B cell (primary cell): ENCODE measurements at regions not wholly inside any gene's neighbourhood (a gene's known extent, or its start where the extent isn't known, plus 50 kb on each side); places are given as distances from the start of the nearest gene placed in this dataset.

ENCODE experiments used
- ATAC-seq: fragments of 200-7000 bp; cut with Tn5 transposase; one replicate; pipeline ENCODE4 v1.10.0; 2021; ENCODE audit warnings: low read depth, mild to moderate bottlenecking, moderate number of reproducible peaks, moderate library complexity
- CTCF ChIA-PET: fragments of 350-600 bp; sonication (Branson Sonifier 250); formaldehyde crosslinking; loops from one replicate; lab custom pipeline; 2021; ENCODE audit warnings: antibody characterized with exemption, inconsistent platforms; lab: Charles Lee
- POLR2A ChIA-PET: fragments of 350-600 bp; sonication (Branson Sonifier 250); formaldehyde crosslinking; loops from one replicate; lab custom pipeline; 2021; ENCODE audit warnings: antibody characterized with exemption; lab: Charles Lee
- DNase-seq: peaks from one replicate; pipeline ENCODE4 v3.0.0; 2013
- H2AFZ ChIP-seq: 2 replicates; pipeline ENCODE4 v1.6.1; 2012; ENCODE audit warnings: mild to moderate bottlenecking, low read depth, low read length; ENCODE audit not compliant: insufficient read depth, poor library complexity, severe bottlenecking
- H3K27ac ChIP-seq, 2 donors: 1 replicate in 1 of 2; 2 replicates in 1 of 2; pipeline ENCODE4 v1.5.1; 2012 to 2013; ENCODE audit warnings: low read length in 2 of 2, mild to moderate bottlenecking in 2 of 2, moderate library complexity in 1 of 2
- H3K27me3 ChIP-seq, 4 experiments: fragments of 200-600 bp in 1 of 4; sonication (generic) in 1 of 4; replicated peaks in 1 of 4; 1 replicate in 2 of 4; 2 replicates in 2 of 4; pipeline versions ENCODE4 v1.6.1 to v1.7.0; 2013 to 2016; ENCODE audit warnings: low read length in 3 of 4, mild to moderate bottlenecking in 2 of 4, mixed read lengths in 1 of 4, moderate library complexity in 1 of 4; ENCODE audit not compliant: insufficient read depth in 4 of 4, control insufficient read depth in 3 of 4; ENCODE audit errors: control extremely low read depth in 1 of 4
- H3K36me3 ChIP-seq, 2 experiments: replicated peaks in 1 of 2; 1 replicate in 1 of 2; 2 replicates in 1 of 2; pipeline versions ENCODE4 v1.6.1 to v1.7.1; 2013; ENCODE audit warnings: low read length in 1 of 2; ENCODE audit not compliant: insufficient read depth in 2 of 2, control insufficient read depth in 1 of 2; ENCODE audit errors: control extremely low read depth in 1 of 2, extremely low read depth in 1 of 2
- H3K4me1 ChIP-seq, 2 donors: fragments of 200-600 bp in 1 of 2; sonication (generic) in 1 of 2; 1 replicate in 1 of 2; 2 replicates in 1 of 2; pipeline versions ENCODE4 v1.5.1 to v1.6.1; 2013 to 2017; ENCODE audit warnings: low read length in 2 of 2; ENCODE audit not compliant: control insufficient read depth in 2 of 2, insufficient read depth in 2 of 2
- H3K4me2 ChIP-seq: replicated peaks from 2 replicates; pipeline ENCODE3; 2012; ENCODE audit warnings: mild to moderate bottlenecking, low read depth, low read length; ENCODE audit not compliant: poor library complexity, severe bottlenecking
- H3K4me3 ChIP-seq, 5 experiments: fragments of 200-600 bp in 1 of 5; sonication (generic) in 1 of 5; 1 replicate in 3 of 5; 2 replicates in 2 of 5; pipeline versions ENCODE4 v1.5.1 to v1.7.0; 2011 to 2016; ENCODE audit warnings: low read length in 4 of 5, mild to moderate bottlenecking in 4 of 5, low read depth in 2 of 5, control low read depth in 1 of 5, moderate library complexity in 1 of 5; ENCODE audit not compliant: insufficient read depth in 1 of 5; ENCODE audit errors: control extremely low read depth in 1 of 5, extremely low read depth in 1 of 5
- H3K79me2 ChIP-seq: fragments of 200-600 bp; sonication (generic); one replicate; pipeline ENCODE4 v1.6.0; 2016; ENCODE audit warnings: low read length; ENCODE audit not compliant: control insufficient read depth, insufficient read depth
- H3K9ac ChIP-seq: fragments of 200-600 bp; sonication (generic); 2 replicates; pipeline ENCODE4 v1.6.1; 2017; ENCODE audit warnings: mild to moderate bottlenecking, low read length, moderate library complexity
- H3K9me3 ChIP-seq, 3 donors: one replicate each; pipeline versions ENCODE4 v1.6.1 to v1.7.1; 2013; ENCODE audit warnings: low read length in 2 of 3; ENCODE audit not compliant: control insufficient read depth in 2 of 3, insufficient read depth in 1 of 3; ENCODE audit errors: control extremely low read depth in 1 of 3
- H4K20me1 ChIP-seq: 2 replicates; pipeline ENCODE4 v1.6.0; 2012; ENCODE audit warnings: mild to moderate bottlenecking, low read length; ENCODE audit not compliant: insufficient read depth, control insufficient read depth, poor library complexity, severe bottlenecking
- H3K27ac Mint-ChIP-seq: one replicate; pipeline ENCODE4 v1.8.0; 2021; ENCODE audit warnings: mixed read lengths
- H3K27me3 Mint-ChIP-seq: one replicate; pipeline ENCODE4 v1.8.0; 2021; ENCODE audit warnings: mixed read lengths
- H3K4me1 Mint-ChIP-seq: one replicate; pipeline ENCODE4 v1.8.0; 2021; ENCODE audit warnings: mixed read lengths
- H3K4me3 Mint-ChIP-seq: one replicate; pipeline ENCODE4 v1.8.0; 2021; ENCODE audit warnings: mixed read lengths
- H3K9me3 Mint-ChIP-seq: one replicate; pipeline ENCODE4 v1.8.0; 2022; ENCODE audit warnings: mixed read lengths; ENCODE audit not compliant: insufficient read depth
- EZH2 ChIP-seq: IDR thresholded peaks from 2 replicates; pipeline ENCODE4 v1.6.1; 2012; ENCODE audit warnings: borderline replicate concordance, low read depth, mild to moderate bottlenecking, moderate library complexity, low read length; ENCODE audit not compliant: insufficient read depth, poor library complexity, severe bottlenecking
- WGBS: methylation state at CpG from one replicate; pipeline ENCODE4 v1.1.5; 2013; ENCODE audit warnings: missing lambda C conversion rate; ENCODE audit not compliant: insufficient coverage; 5-methylcytosine and 5-hydroxymethylcytosine counted together
- intact Hi-C: fragments of 100-400 bp; cut with micrococcal nuclease; formaldehyde crosslinking; loops from one replicate; pipeline ENCODE4 v1.10.0; 2022
- TF ChIP-seq, protein P1 (sequence below): fragments of 200-600 bp; IDR thresholded peaks from one replicate; pipeline ENCODE4 v1.8.0; 2022; ENCODE audit warnings: antibody characterized with exemption, mild to moderate bottlenecking

DNA sequence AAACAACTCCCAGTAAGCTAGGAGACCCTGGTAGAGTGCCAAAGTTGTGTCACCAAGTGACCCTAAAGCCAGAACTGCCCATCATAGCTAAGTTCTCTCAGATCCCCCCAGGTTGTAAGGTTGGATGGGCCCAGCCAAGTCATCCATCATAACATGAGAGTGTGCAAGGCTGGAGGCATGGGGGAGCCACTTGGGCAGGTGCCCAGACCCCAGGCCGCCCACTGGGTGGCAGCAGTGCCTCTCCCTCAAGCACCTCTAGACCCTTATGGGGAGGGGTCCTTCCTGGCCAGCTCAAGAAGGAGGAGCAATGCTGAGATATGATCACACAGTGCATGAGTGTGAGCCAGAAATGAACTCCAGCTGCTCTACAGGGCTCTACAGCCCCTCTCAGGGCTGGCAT is 154.5 kb downstream of the MYLK4 start:
- Histone ChIP-seq H3K36me3 (no peaks in the 10 kb centered on the region), H3K4me2 (no peak overlapping the region), H3K79me2 (no peaks in the 10 kb centered on the region), H3K4me3 (no peak overlapping the region), H2AFZ (no peak overlapping the region), H3K4me1 (no peaks in the 10 kb centered on the region), H3K9me3 (peaks cover 0 to 5% (median 0%) of the 10 kb centered on the region in 3 donors), H4K20me1 (no peaks in the 10 kb centered on the region), H3K9ac (no peak overlapping the region), H3K27me3 (peaks cover 0 to 3% (median 0%) of the 10 kb centered on the region in 4 experiments), H3K27ac (no peak overlapping the region)
- no CpG with 5 or more reads among the region's 1 CpG for WGBS
- intact Hi-C loops = no loop called here
- ATAC-seq = no peak
- Mint-ChIP-seq H3K27ac (no peak overlapping the region), H3K4me1 (no peaks in the 10 kb centered on the region), H3K9me3 (peaks cover 2% of the 10 kb centered on the region), H3K4me3 (no peak overlapping the region), H3K27me3 (peaks cover 24% of the 10 kb centered on the region)
- TF ChIP-seq EZH2 = no peak
- TF ChIP-seq, protein P1, sequence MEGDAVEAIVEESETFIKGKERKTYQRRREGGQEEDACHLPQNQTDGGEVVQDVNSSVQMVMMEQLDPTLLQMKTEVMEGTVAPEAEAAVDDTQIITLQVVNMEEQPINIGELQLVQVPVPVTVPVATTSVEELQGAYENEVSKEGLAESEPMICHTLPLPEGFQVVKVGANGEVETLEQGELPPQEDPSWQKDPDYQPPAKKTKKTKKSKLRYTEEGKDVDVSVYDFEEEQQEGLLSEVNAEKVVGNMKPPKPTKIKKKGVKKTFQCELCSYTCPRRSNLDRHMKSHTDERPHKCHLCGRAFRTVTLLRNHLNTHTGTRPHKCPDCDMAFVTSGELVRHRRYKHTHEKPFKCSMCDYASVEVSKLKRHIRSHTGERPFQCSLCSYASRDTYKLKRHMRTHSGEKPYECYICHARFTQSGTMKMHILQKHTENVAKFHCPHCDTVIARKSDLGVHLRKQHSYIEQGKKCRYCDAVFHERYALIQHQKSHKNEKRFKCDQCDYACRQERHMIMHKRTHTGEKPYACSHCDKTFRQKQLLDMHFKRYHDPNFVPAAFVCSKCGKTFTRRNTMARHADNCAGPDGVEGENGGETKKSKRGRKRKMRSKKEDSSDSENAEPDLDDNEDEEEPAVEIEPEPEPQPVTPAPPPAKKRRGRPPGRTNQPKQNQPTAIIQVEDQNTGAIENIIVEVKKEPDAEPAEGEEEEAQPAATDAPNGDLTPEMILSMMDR = no peak
- POLR2A ChIA-PET = no interaction called here
- CTCF ChIA-PET = no interaction called here
- no peak for DNase-seq

DNA sequence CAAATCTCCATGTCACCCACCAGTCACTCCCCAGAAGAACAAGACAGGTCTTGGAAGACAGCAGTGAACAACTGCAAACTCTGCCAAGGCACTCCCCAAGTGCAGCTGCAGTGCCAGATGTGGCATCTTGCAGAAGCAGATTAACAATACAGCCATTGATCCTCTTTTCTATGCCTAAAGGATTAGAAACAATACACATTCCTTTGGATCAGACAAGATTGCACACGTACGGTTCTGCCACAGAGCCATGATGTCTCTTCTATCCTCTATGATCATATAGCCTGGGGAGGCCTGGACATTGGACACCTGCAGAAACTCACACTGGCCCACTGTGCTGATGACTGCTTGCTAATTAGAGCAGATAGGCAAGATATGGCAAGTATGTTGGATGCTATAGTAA is 155.9 kb downstream of the MYLK4 start:
- WGBS = 100% methylated on average over 1 of the region's 2 CpGs
- Mint-ChIP-seq H3K27ac (no peak overlapping the region), H3K4me1 (no peaks in the 10 kb centered on the region), H3K4me3 (no peak overlapping the region), H3K27me3 (peaks cover 25% of the 10 kb centered on the region), H3K9me3 (no peaks in the 10 kb centered on the region)
- Histone ChIP-seq H3K9ac (no peak overlapping the region), H3K36me3 (no peaks in the 10 kb centered on the region), H3K4me2 (no peak overlapping the region), H3K9me3 (peaks cover 0 to 5% (median 0%) of the 10 kb centered on the region in 3 donors), H3K27me3 (peaks cover 0 to 2% (median 0%) of the 10 kb centered on the region in 4 experiments), H4K20me1 (no peaks in the 10 kb centered on the region), H3K27ac (no peak overlapping the region), H2AFZ (no peak overlapping the region), H3K4me1 (no peaks in the 10 kb centered on the region), H3K79me2 (no peaks in the 10 kb centered on the region), H3K4me3 (no peak overlapping the region)
- TF ChIP-seq EZH2 = no peak
- TF ChIP-seq, protein P1 = no peak
- ATAC-seq = no peak
- POLR2A ChIA-PET = no interaction called here
- CTCF ChIA-PET = no interaction called here
- intact Hi-C loops = no loop called here
- no peak for DNase-seq
